Stimulated activated CD4-positive, alpha-beta T cell treated with anti-CD3 and anti-CD28 coated beads, Interleukin-15, amount 100 ng/mL, for 48 hours (primary cell): ENCODE measurements at regions not wholly inside any gene's neighbourhood (a gene's known extent, or its start where the extent isn't known, plus 50 kb on each side); places are given as distances from the start of the nearest gene placed in this dataset.
"Not testable (repeated sequence)": the region's sequence is repeated elsewhere in the genome, so short reads cannot be mapped to it uniquely, and the experiment has no call there.

Experiments
- DNase-seq, 2 donors: peaks; one replicate each; pipeline ENCODE4 v3.0.0-alpha.2; 2020; ENCODE audit warnings: low read depth in 2 of 2

GRCh38 chr9:26789959-26790358 is 102.6 kb downstream of the CAAP1 start:
- DNase-seq = no peak

DNA sequence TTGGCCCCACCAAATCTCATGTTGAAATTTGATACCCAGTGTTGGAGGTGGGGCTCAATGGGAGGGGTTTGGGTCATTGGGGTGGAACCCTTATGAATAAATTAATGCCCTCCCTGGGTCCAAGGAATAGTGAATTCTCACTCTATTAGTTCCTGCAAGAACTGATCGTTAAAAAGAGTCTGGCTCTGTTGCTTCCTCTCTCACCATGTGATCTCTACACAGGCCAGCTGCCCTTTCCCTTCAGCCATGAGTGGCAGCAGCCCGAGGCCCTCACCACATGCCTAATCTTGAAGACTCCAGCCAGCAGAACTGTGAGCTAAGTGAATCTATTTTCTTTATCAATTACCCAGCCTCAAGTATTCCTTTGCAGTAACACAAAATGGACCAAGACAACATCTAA is 106.0 kb downstream of the CAAP1 start:
- no peak for DNase-seq

DNA sequence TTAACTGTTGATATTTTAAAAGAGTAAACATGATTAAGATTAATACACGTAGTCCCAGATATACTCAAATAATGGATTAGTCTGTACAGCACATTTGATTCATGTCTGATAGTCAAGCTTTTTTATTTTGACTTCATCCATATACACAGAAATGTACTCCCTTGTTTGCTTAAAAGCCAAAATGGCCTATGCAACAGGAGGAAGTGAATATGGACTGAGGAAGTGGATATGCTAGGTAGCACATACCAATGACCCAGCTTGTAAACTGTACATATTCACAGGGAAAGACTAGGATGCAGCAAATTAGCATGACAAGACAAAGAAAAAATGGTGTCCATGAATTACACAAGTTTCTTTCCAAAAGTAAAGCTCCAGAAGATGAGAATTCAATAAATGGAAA is 109.7 kb downstream of the CAAP1 start:
- DNase-seq = no peak

DNA sequence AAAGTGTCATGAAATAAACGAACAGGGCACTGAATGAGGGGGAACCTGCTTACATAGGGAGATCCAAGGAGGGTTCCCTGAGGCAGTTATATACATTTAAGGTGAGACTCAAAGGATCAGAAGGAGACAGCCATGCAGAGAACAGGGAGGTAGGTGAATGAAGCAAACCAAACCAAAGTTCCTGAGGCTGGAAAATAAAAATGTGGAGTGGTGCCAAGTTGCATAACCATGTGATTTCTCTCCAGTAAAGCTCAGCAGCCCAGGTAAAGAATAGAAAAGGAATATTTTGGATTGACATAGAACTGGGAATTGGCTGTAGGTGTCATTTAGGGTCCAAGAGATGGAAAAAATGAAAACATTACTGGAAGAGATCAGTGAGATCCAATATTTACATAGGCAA is 110.7 kb downstream of the CAAP1 start:
- DNase-seq = no peak

GRCh38 chr9:26780307-26780706 is 112.3 kb downstream of the CAAP1 start:
- not testable (repeated sequence) for DNase-seq

DNA sequence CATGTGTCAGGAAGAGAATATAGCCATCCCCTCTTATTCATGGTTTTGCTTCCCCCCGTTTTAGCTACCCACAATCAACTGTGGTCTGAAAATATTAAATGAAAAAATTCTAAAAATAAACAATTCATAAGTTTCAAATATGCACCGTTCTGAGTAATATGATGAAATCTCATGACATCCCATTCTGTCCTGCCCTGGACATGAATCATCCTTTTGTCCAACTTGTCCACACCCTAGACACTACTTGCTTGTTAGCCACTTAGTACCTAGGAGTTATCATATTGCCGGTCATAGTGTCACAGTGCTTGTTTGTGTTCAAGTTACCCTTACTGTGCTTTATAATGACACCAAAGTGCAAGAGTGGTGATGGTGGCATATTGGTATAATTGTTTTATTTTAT is 113.5 kb downstream of the CAAP1 start:
- DNase-seq = no peak

DNA sequence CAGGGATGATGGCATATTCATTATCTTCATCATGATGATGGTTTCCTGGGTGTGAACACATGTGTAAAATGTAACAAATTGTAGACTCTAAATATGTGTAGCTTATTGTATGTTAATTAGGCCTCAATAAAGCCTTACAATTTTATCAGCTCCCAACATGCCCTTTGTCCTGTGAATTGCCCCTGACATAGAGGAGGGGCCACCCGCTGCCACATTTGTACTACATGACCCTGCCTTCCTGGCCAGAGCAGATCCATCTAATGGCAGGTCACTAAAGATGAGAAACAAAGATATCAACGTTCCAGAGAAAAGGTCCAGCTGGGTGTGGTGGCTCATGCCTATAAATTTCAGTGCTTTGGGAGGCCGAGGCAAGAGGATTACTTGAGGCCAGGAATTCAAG is 117.2 kb downstream of the CAAP1 start:
- DNase-seq = no peak

DNA sequence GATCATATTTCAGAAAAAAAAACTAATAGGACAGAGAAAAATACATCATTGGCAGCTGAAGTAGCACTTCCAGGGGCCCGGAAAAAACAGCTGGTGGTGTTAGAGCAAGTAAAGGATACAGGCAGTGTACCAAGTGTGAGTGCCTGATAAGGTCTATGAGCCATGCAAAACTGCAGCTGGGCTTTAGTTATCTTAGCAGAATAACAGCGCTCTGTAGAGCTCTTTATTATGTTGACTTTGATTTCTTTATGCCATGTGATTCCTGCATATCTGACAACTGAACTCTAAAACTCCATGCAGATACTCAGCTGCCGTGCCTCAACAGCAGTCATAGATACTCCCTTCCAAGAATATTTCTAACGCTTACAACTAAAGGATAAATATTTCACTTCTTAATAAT is 119.5 kb downstream of the CAAP1 start:
- no peak for DNase-seq

DNA sequence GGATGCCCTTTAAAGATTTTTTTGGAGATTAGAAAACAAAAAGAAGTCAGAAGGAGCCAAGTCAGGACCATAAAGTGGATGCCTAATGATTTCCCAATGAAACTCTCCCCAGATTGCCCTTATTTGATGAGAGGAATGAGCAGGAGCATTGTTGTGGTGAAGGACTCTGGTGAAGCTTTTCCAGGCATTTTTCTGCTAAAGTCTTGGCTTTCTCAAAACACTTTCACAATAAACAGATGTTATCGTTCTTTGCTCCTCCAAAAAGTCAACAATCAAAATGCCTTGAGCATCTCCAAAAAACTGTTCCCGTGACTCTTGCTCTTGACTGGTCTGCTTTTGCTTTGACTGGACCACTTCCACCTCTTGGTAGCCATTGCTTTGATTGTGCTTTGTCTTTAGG is 121.8 kb downstream of the CAAP1 start:
- DNase-seq = no peak

- no peak for DNase-seq
Observed at GRCh38 chr9:26768145-26768544, 124.5 kb downstream of the CAAP1 start.

GRCh38 chr9:26760675-26761074 is 131.9 kb downstream of the CAAP1 start:
- DNase-seq = no peak

DNA sequence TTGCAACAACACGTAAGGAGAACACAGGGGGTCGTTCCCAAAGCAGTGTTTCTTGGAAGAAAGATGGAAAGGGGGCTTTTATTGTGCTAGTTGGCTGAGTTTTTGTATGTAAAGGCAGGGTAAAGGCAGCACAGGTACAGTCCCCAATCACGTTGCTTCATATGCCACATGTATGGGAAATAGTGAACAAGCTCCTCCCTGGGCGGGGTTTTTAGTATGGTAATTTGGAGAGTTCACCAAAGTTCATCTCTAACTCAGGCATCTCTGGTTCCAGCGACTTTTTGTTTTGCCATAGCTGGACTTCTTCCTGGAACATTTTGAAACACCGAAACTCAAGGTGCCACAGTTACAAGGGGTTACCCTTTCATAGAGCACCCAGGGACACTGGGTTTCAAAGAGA is 133.9 kb downstream of the CAAP1 start:
- DNase-seq = no peak

DNA sequence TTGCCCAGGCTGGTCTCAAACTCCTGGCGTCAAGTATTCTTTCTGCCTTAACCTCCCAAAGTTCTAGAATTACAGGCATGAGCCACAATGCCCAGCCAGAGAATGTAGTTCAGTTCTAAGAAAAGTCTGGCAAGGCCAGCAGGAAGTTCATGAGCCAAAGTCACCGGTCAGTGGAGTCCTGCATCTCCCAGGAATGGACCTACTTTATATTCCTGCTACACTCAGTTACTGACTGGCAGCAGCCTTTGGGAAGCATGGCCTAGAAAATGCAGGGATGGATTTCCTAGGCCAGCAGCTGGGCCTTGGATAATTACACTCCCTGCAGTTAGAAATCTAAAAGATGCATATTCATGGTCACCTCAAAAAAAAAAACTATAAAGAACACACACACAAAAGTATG is 135.7 kb downstream of the CAAP1 start:
- DNase-seq = no peak

GRCh38 chr9:26755476-26755875 is 137.1 kb downstream of the CAAP1 start:
- DNase-seq = no peak

DNA sequence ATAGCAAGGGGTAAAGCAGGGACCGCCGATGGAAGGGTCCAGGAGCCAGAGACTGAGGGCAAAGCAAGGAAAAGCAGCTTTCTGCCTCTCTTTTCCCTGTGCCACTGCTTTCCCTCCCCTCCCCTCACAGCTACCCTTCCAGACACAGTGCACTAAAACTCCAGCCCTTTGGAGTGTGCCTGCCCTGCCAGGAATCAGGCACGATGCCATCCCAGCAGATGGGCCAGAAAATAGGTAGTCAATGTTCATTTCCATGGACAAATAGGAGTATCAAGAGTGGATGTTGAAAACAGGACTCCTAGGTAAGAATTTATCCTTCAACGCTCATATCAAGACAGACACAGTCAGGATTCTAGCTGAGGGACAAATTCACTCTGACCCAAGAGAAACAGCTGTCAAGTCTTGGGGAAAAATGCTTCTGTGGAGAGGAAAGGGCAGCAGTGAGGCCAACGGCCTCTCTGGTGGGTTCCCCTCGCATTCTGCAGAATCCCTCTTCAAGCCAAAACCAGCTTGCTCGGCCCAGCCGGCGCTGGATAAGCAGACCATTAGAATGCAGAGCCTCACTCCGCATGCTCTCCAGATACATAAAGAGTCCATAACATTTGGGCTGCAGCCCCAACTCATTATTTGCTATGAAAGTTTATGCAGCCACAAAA is 138.0 kb downstream of the CAAP1 start:
- no peak for DNase-seq

- no peak for DNase-seq
Observed at GRCh38 chr9:26753971-26754370, 138.6 kb downstream of the CAAP1 start.

DNA sequence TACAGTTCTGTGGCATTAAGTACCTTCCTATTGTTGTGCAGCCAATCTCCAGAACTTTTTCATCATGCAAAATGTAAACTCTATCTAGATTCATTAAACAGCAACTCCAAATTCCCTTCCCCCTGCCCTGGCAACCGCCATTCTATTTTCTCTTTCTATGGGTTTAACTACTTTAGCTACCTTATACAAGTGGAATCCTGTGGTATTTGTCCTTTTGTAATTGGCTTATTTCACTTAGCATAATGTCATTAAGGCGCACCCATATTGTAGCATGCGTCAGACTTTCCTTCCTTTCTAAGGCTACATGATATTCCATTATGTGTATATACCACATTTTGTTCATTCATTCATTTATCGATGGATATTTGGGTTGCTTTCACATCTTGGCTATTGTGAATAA is 142.4 kb downstream of the CAAP1 start:
- DNase-seq = no peak

DNA sequence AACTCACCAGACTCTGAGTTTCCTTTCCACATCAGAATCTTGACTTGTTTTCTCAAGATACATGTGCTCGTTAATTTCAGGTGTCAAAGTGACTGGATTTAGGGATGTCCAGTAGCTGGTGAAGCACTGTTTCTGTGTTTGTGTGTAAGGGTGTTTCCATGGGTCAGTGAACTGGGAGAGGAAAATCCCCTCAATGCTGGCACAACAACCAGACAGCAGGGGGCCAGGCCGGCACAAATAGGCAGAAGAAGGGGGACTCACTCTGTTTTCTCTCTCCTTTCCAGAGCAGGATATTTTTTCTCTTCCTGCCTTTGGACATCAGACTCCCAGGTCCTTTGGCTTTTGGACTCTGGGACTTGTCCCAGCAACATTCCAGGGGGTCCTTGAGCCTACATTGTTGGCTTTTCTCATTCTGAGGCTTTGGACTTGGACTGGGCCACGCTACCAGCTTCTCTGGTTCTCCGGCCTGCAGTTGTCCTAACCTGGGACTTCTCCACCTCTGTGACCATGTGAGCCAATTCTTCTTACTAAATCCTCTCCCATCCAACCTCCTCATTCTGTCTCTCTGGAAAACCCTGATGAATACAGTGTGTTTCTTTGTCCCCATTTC is 144.0 kb downstream of the CAAP1 start:
- DNase-seq = no peak

- DNase-seq = no peak
Observed at GRCh38 chr9:26747611-26748010, 145.0 kb downstream of the CAAP1 start.

- DNase-seq = no peak
Observed at GRCh38 chr9:26746357-26747072, 146.1 kb downstream of the CAAP1 start.

- DNase-seq = no peak
Observed at GRCh38 chr9:26745111-26745510, 147.5 kb downstream of the CAAP1 start.

DNA sequence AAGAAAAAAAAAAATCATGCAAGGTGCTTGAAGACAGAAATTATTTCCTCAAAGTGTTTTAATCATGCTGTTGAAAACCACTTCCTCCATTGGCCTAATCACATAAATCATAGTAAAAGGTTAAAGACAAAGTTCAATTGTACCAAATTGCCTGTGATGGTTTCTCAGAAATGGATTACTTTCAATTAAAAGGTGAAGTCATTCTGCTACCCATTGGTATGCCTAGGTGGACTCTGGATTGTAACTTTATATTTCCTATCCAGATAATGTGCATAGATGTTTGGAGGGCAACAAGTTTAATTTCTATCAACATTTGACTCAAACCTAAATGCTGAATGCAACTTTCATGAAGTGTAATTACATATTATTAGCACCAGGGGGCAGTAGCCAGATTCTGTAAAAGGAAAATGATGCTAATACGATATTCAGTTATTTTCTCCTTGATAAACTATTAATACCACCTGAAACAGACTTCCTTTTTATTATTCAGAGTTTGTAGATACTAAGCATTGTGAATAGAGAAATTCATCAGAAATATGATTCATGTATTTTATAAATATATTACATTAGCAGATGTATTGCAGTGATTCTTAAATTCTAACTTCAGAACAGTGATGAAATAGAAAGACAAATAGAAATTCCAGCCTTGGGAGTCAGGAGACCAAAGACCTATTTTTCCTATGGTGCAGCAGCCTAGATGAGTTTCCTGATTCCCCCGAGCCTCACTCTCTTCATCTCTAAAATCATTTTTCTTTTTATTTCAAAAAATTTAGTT is 148.2 kb downstream of the CAAP1 start:
- DNase-seq = no peak
